ENCODE measurements at regions not wholly inside any gene's neighbourhood (a gene's known extent, or its start where the extent isn't known, plus 50 kb on each side); places are given as distances from the start of the nearest gene placed in this dataset.
"Not testable (repeated sequence)": the region's sequence is repeated elsewhere in the genome, so short reads cannot be mapped to it uniquely, and the experiment has no call there.

- H3K4me1 ChIP-seq (ENCODE audit: low read depth), result no peaks in the 10 kb centered on the region
- no peak for DNase-seq (ENCODE audit: low read depth in 1 of 2, low spot score in 1 of 2)
- H3K36me3 ChIP-seq, result no peaks in the 10 kb centered on the region
- H3K27me3 ChIP-seq, result peaks cover 37% of the 10 kb centered on the region
- no peak for TF ChIP-seq CTCF (IDR thresholded peaks at IDR 0.05; ENCODE audit: low read depth, low read length)
- H3K9me3 ChIP-seq (ENCODE audit: low read depth), result no peaks in the 10 kb centered on the region
- no peak overlapping the region for H3K27ac ChIP-seq
- H3K4me3 ChIP-seq, result no peak overlapping the region
Observed at GRCh38 chr2:64250751-64251423, 106.7 kb upstream of the PELI1 start.

- no peaks in the 10 kb centered on the region for H3K9me3 ChIP-seq (ENCODE audit: low read depth)
- H3K27ac ChIP-seq, result no peak overlapping the region
- no peak for TF ChIP-seq CTCF (IDR thresholded peaks at IDR 0.05; ENCODE audit: low read depth, low read length)
- peaks cover 37% of the 10 kb centered on the region for H3K27me3 ChIP-seq
- H3K4me3 ChIP-seq, result no peak overlapping the region
- no peaks in the 10 kb centered on the region for H3K36me3 ChIP-seq
- no peaks in the 10 kb centered on the region for H3K4me1 ChIP-seq (ENCODE audit: low read depth)
- DNase-seq (ENCODE audit: low read depth in 1 of 2, low spot score in 1 of 2), result no peak
Observed at GRCh38 chr2:64251497-64252250, 107.5 kb upstream of the PELI1 start.

GRCh38 chr2:64252251-64252978, 108.2 kb upstream of the PELI1 start:
- H3K27me3 ChIP-seq, result peaks cover 37% of the 10 kb centered on the region
- H3K27ac ChIP-seq; H3K36me3 ChIP-seq; DNase-seq (ENCODE audit: low read depth in 1 of 2, low spot score in 1 of 2); H3K4me1 ChIP-seq (ENCODE audit: low read depth); H3K9me3 ChIP-seq (ENCODE audit: low read depth); H3K4me3 ChIP-seq: not testable (repeated sequence)

GRCh38 chr2:64253421-64253820, 109.2 kb upstream of the PELI1 start:
- not testable (repeated sequence) for DNase-seq (ENCODE audit: low read depth in 1 of 2, low spot score in 1 of 2); H3K9me3 ChIP-seq (ENCODE audit: low read depth); H3K4me3 ChIP-seq; H3K36me3 ChIP-seq; H3K27ac ChIP-seq; H3K4me1 ChIP-seq (ENCODE audit: low read depth)
- peaks cover 37% of the 10 kb centered on the region for H3K27me3 ChIP-seq

- Histone ChIP-seq H3K4me3 (no peak overlapping the region), H3K4me1 (ENCODE audit: low read depth) (no peaks in the 10 kb centered on the region), H3K27ac (no peak overlapping the region), H3K36me3 (no peaks in the 10 kb centered on the region), H3K9me3 (ENCODE audit: low read depth) (no peaks in the 10 kb centered on the region), H3K27me3 (peaks cover 11% of the 10 kb centered on the region)
- DNase-seq (ENCODE audit: low read depth in 1 of 2, low spot score in 1 of 2), result no peak
- no peak for TF ChIP-seq CTCF (IDR thresholded peaks at IDR 0.05; ENCODE audit: low read depth, low read length)
Observed at GRCh38 chr2:64258566-64258965, 114.3 kb upstream of the PELI1 start.

GRCh38 chr2:64259312-64259711, 115.1 kb upstream of the PELI1 start:
- no peaks in the 10 kb centered on the region for H3K9me3 ChIP-seq (ENCODE audit: low read depth)
- H3K27ac ChIP-seq, result no peak overlapping the region
- peaks cover 4% of the 10 kb centered on the region for H3K27me3 ChIP-seq
- H3K36me3 ChIP-seq, result no peaks in the 10 kb centered on the region
- no peak for TF ChIP-seq CTCF (IDR thresholded peaks at IDR 0.05; ENCODE audit: low read depth, low read length)
- no peak overlapping the region for H3K4me3 ChIP-seq
- H3K4me1 ChIP-seq (ENCODE audit: low read depth), result no peaks in the 10 kb centered on the region
- peak in 1 of 2 donors; percentile 83 for DNase-seq (ENCODE audit: low read depth in 1 of 2, low spot score in 1 of 2)
